GM18511 (cell line): ENCODE measurements at regions not wholly inside any gene's neighbourhood (a gene's known extent, or its start where the extent isn't known, plus 50 kb on each side); places are given as distances from the start of the nearest gene placed in this dataset.

Source experiments
- ATAC-seq: cut with Tn5 transposase; IDR thresholded peaks from one replicate; pipeline ENCODE4 v1.9.1; 2021; ENCODE audit warnings: mild to moderate bottlenecking, moderate library complexity; ENCODE audit not compliant: unreplicated experiment

DNA sequence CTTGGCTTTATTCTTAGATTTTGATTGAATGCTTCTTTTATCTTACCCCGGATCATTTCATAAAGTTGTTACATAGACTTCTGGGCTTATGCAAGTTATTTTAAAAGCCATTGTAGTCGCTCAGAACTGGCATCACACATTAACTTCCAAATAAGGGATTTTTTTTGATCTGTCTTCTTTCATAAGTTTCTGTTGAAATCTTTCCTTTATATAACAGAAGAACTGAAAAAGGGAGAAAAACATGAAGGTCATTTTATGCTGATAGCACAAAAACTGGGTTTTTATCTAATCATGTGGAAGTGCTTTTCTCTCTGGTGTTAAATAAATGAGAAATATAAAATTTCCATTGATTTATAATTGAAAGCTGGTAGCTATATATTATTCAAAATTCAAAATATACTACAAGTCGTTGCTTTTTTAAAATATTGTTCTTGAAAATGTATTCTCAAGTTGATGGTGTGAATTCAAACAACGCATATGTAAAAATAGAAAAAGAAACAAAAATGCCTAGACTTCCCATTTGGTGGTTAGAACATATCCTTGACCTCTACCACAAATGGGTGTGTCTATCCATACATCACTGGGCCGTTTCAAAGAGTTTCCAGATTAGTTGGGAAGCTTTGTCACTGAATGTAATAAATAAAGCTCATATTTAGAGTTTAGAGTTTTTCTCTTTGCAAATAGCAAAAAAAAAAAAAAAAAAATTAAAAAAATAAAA, 258.3 kb upstream of the ZPLD1 start:
- no peak for ATAC-seq

DNA sequence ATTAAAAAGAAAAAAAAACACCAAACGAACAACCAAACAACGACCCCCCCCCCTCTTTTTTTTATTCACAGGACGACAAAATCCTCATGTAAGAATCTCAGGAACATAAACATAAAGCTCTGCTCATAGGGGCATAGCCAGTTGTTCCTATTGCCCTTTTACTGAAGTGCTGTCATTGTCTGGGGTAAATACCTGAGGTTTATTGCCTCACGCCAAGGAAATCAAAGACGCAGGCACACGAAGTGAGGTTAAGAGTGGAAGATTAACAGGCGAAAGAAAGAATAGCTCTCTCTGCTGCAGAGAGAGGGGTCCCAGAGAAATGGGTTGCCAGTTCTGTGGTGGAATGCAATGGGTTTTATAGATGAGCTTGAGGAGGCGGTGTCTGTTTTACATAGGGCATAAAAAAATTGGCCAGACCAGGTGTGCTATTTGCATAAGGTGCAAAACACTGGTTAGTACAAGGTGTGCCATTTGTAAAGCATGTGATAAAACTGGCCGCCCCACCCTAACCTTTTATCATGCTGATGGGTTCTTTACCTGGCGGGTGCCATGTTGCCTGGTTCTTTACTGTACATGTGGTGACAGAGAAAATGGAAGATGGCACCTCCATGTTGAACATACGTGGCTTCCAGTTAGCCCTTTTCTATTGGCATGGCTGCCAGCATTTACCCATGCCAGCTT, 257.6 kb upstream of the ZPLD1 start:
- ATAC-seq, result no peak

DNA sequence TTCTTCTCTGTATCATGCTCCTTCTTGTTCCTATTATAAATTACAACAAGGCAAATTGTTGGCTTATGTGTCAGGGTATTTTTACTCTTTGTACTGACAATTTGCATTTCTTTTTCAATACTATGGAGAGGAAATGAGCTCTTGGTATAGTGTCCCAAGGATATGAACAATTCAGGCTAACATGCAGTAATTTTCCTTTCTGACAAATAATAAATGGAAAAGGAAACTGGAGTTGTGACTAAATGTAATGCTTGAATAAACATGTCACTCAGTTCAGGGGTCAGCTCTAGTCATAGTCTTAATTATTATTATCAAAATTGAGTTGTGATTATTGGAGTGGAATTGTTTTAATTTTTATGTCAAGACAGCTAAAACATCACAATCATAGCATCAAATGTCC, 256.0 kb upstream of the ZPLD1 start:
- ATAC-seq, result no peak

DNA sequence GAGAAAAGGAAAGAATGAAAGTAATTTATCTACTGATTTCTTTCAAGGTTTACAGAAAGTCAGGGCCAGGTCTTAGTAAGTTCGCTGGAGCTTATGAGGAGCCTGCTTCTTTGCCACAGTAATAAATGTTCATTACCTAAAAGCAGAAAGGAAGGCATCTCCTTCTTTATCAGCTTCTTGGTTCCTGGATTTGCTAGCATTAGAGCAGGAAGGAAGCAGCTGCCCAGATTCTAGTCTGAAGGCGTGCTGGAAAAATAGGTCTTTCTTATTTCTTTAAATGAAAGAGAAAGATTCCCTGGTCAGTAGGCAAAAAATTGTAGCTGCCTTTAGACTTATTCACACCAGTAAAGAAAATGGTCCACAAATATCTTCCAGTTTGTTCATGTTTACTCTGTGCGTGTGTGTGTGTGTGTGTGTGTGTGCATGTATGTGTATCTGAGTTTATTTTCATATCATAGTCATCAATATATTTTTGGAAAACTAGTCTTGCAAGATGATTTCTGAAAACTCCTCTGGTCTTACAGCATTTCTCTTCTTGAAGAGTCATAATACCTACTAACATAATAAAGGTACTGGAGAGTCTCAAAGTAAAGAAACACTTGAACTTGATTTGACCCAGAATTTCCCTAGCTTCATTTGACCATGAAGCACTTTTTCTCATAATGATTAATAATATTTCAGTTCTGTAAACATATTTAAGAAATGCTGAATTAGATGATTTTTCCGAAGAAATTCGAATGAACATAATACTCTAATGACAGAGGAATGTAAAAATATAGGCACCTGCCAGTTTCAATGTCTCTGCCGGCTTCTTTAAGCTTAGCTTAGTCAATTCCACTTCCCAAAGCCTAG, 255.3 kb upstream of the ZPLD1 start:
- ATAC-seq, result peak; percentile 76

DNA sequence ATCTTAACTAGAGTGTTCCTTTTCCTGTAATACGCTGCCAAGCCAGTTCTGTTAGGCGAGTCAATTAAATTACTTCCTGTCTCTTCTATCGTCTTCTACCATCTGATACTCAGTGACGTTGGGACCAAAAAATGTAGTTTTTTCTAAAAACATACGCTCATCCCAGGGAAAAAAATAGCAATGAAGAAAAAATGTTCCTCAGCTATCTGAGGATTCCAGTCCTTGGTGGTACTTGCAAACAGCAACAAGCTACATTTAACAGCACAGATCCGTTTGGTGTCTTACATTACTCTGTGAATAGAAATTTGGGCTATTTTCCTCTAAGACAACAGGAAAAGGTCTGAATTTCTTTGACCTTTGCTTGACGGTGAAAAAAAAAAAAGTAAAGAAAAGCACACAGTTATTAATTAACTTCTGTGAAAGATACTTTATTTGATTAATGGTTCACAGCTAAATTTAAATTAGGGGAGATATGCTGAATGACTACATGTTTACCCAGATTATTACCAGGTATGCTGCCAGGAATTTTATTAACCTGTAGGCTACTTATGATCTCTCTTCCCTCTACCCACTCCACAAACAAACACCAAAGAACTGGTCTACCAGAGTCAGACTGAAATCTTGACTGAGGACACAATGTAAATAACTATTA, 254.4 kb upstream of the ZPLD1 start:
- ATAC-seq, result peak; percentile 60

DNA sequence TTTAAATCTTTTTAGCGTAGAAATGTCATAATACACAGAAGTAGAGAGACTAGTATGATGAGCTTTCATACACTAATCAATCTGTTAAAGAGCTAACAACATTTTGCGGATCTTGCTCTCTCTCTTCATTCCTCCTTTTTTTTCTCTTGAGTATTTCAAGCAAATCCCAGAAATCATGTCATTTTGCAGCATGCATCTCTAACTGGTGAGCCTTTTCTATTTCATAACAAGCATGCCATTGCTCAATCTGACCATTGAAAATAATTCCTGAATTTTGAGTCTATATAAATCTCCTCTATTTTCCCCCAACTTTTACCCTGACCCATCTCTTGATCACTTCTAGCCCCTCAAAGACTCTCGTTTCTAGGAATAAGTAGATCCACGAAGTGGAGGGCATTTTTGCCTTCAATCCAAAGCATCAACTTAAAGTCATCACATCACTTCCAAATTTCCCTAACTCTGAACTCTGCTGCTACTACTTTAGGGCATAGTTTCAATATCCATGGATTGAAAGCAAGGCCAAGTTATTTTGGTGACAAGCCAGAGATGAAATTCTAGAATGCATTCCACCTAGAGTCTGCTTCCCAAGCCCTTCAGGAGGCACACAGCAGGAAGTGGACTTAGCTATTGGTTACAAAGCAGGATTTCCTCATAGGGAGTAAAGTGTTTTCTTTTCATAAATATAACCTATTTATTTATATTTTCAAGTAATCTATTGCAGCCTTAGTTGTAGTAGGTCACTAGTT, 253.5 kb upstream of the ZPLD1 start:
- no peak for ATAC-seq

DNA sequence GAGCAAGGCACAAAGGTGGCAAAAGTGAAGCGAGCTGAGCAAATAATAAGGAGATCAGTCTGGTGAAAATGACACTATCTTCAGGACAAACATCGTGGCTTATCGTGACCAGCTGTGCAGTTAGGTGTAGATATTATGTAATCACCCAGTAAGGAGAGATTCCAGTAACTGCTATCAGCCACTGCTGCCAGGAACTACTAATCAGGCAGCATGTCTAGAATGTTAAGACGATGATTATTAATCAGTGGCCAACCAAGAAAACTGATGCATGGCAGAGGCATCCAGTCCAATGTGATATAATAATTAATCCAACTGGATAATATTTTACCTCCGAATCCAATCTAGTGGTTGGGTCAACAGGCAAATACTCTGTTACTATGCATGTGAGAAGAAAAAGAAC, 252.7 kb upstream of the ZPLD1 start:
- ATAC-seq, result no peak

DNA sequence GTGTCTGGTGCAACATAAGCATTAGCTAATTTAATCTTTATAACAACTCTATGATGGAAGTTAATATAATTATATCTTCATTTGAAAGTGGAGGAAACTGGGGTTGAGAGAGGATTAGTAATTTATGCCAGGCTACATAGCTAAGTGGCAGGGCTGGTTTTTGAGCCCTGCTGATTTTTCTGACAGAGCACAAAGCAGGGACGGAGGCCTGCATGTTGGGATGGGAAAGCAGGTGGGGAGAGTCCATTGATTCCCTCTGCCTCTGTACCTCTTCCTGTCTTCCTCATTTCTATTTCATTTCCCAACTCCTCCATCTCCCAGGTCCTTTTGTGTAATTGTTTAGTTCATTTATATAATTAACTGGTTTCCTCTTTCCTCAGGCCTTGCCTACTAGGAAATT, 251.6 kb upstream of the ZPLD1 start:
- no peak for ATAC-seq

DNA sequence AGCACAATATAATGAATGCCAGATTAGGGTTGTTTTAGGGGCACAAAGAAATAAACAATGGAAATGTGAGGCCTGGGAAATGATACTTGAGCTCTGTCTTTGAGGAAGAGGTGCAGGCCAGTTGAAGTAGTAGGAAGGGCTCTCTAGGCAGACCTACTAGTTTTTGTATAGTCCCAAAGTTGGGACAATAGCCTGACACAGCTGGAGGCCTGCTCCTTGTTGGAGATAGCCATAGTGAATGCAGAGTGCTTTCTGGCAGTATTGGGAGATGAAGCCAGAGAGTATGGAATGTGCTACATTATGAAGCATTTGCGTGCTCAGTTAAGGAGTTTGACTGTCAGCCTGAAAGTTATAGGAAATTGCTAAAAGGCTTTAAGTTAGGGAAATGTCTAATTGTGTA, 251.2 kb upstream of the ZPLD1 start:
- no peak for ATAC-seq

DNA sequence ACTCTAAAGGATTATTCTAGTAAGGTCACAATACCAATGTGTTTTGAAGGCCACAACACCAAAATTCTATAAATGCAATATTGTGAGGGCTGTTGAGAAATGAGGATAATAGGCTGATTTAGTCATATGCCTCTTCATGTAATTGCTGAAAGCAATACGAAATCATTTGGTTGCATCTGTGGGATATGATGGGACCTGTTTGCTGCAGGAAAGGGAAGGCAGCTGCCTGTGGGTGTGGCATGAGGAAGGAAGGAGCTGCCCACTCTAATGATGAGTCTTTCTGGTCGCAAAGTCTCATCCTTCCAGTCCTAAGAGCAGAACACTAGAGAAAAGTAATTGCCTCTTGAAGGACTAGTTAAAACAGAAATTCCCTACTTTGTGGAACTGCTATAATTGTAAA, 245.3 kb upstream of the ZPLD1 start:
- no peak for ATAC-seq

DNA sequence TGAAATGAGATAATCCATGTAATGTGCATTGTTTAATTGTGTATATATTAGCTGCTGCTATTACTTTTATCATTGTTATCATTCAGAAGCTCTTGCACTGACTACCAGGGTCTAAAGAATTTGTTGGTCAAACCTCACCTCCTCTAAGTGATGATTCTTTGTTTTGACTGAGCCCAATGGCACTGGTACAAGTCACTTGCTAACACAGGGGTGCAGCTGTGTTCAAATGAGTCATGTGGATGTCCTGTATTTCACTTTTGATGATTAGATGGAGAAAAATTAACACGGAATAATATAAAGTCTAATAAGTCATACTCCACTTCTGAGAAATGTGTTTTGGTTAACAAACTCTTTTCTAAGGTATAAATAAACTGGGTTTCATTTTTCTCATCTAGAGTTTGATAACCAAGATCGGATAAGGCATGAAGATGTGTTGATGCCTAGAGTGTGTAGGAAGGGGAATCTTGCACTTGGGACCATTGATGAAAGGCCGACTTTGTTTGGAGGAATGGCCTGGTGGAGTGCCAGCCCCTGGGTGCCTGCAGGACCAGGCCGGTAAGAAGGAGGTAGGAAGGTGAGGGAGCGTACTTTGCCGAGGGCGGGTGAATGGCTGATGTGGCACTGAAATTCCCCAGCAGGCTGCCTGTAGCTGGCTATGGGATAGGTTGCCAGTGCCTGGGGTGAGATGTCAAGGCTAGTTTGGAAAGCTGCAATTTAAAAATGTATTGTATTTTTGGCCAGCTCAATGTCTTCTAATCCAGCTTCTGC, 244.7 kb upstream of the ZPLD1 start:
- ATAC-seq, result no peak

DNA sequence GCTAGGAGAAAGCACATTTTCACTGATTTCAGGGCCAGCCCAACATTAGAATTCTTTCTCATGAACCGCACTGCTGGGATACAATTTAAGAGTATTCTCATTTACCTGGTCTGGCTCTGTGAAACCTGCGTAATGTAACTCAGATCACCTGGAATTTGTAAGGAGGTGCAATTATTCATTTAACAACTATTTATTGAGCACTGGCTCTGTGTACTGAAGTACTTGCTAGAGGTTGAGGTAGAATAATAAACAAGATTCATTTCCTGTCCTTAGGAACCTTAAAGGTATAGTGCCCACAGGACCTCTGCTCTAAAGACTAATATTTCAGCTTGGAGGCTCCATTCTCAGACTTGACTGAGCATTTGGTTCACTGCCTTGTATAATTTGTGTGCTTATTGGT, 242.2 kb upstream of the ZPLD1 start:
- no peak for ATAC-seq

DNA sequence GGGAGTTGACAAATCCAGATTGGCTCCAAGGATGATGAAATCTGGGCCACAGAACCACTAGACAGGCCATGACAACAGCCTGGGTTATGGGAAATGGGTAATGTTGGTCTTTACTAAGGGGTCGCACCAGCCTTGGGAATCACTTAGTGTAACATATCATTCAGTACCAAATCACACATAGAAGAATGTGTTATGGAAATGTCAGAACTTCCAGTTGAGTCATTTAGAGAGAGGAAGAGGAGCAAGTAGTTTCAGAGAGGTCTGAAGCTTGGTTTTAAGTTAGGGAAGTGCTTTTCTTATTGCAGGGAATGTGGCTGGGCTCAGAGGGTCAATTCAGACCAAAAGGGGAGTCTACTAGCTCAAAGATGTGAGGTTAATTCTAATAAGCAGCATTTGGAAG, 241.6 kb upstream of the ZPLD1 start:
- ATAC-seq, result no peak

DNA sequence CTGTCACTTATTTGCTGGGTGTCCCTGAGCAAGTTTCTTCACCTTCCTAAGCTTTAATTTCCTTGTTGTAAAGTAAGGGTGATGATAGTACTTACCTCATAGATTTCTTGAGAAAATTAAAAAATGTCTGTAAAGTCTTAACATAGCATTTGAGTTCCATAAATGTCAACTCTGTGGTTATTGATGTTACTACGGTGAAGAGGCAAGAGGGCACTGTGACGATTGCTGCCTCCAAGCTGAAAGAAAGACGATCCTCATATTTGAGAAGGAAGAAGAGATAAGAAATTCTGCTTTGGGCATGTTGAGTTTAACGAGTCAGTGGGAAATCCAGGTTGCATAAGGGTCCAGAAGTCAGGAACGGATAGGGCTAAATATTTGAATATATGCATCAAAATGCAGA, 240.8 kb upstream of the ZPLD1 start:
- no peak for ATAC-seq

DNA sequence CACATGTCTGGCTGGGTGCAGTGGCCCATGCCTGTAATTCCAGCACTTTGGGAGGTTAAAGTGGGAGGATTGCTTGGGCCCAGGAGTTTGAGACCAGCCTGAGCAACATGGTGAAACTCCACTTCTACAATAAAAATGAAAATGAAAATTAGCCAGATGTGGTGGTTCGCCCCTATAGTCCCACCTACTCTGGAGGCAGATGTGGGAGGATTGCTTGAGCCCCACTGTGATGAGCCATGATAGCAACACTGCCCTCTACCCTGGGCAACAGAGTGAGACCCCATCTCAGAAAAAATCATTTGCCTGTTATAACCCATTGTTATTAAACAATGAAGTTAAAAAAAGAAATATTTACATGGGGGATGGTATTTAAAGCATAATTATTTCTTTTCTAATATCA, 240.1 kb upstream of the ZPLD1 start:
- ATAC-seq, result no peak

DNA sequence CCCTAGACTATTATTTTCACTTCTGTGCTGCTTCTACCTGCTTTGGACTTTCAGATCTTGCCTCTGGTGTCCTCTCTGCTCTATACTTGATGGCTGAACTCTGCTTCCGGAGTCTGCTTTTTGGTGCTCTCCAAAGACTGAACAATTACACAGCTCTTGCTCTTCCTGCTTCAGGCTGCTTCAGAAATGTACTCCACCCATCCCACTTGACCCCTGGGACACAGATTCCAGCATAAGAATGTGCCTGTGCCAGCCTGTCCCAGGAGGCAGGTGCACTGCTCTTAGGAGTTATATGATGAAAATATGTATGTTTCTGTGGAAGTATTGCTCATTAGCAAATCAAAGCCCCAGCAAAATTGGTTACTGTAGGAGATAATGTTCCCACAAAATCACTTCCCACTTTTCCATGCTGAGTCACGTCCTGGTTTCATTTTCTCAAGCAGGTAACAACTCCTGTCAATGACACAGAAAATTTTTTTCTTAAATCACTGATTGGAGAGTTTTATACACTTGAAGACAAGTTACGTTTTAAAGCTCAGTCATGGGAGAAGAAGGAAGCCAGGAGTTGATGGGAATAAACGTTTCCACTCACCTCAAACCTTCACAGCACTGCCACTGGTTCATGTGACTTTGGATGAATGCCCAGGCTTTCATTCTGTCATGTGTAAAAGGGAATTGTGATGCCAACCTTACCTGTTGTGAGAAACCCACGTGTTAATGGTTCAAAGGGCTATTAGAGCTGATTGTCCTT, 239.4 kb upstream of the ZPLD1 start:
- ATAC-seq, result no peak

DNA sequence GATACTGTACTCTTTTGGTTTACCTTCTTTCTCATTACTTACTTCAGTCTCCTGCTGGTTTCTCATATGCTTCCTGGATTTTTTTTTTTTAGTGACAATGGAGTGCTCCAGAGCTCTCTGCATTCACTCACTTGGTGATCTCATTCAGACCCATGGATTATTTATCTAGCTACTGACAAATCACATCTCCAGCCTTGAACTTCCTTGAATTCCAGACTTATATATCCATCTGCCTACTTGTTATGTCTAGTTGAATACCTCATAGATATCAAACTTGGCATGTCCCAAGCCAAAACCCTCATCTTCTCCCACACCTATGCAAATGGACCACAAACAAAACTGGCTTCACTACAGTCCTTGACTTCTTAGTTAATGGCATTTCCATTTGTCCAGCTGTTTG, 234.7 kb upstream of the ZPLD1 start:
- ATAC-seq, result no peak

DNA sequence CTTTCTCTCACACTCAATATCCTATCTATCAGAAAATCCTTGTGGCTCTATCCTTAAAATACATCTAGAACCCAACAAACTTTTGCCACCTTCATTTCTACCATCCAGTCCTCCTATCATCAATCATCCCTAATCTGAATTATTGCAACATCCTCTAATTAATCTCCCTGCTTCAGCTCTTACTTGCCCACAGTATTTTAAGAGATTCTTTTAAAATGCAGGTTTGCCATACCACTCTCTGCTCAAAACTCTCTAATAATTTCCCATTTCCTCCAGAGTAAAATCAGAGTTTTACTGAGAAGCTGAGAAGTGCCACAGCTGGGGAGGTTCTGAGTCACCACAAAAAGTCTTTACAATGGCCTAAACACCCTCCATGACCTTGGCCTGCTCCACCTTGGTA, 234.3 kb upstream of the ZPLD1 start:
- no peak for ATAC-seq

DNA sequence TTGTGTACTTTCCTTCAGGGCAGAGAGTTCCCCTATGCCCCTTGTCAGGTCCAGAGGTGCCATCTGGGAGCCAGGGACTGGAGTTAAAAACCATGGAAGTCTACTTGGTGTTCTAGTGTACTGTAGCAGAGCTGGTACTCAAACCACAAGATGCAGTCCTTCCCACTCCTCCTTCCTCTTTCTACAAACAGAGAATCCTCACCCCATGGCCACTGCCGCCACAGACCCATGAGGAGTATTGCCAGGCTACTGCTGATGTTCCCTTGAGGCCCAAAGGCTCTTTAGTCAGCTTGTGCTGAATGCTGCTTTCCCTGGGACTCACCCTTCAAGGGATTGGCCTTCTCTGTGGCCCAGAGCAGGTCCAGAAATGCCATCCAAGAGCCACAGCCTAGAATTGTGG, 229.2 kb upstream of the ZPLD1 start:
- ATAC-seq, result no peak
